HG03135 (cell line): ENCODE measurements at regions not wholly inside any gene's neighbourhood (a gene's known extent, or its start where the extent isn't known, plus 50 kb on each side); places are given as distances from the start of the nearest gene placed in this dataset.
"Not testable (repeated sequence)": the region's sequence is repeated elsewhere in the genome, so short reads cannot be mapped to it uniquely, and the experiment has no call there.

Source experiments
- ATAC-seq: cut with Tn5 transposase; IDR thresholded peaks from one replicate; pipeline ENCODE4 v1.9.1; 2021; ENCODE audit warnings: mild to moderate bottlenecking, moderate library complexity; ENCODE audit not compliant: unreplicated experiment

GRCh38 chr20:52447225-52447551, 255.6 kb upstream of the ZFP64 start:
- ATAC-seq: no peak

- no peak for ATAC-seq
These were observed 255.0 kb upstream of the ZFP64 start for GRCh38 chr20:52446421-52447224.

- no peak for ATAC-seq
These were observed 252.9 kb upstream of the ZFP64 start for GRCh38 chr20:52444455-52444854.

GRCh38 chr20:52443874-52444273, 252.3 kb upstream of the ZFP64 start:
- no peak for ATAC-seq

GRCh38 chr20:52441710-52442109, 250.1 kb upstream of the ZFP64 start:
- ATAC-seq: no peak

- ATAC-seq: no peak
These were observed 247.8 kb upstream of the ZFP64 start for GRCh38 chr20:52439375-52439774.

- ATAC-seq: no peak
These were observed 246.9 kb upstream of the ZFP64 start for GRCh38 chr20:52438326-52438963.

- ATAC-seq: no peak
These were observed 242.9 kb upstream of the ZFP64 start for GRCh38 chr20:52434453-52434852.

GRCh38 chr20:52434041-52434425, 242.5 kb upstream of the ZFP64 start:
- no peak for ATAC-seq

- no peak for ATAC-seq
These were observed 241.9 kb upstream of the ZFP64 start for GRCh38 chr20:52433326-52434040.

- ATAC-seq: no peak
These were observed 241.2 kb upstream of the ZFP64 start for GRCh38 chr20:52432740-52433139.

- ATAC-seq: no peak
These were observed 237.4 kb upstream of the ZFP64 start for GRCh38 chr20:52429029-52429428.

GRCh38 chr20:52427960-52428359, 236.4 kb upstream of the ZFP64 start:
- no peak for ATAC-seq

- ATAC-seq: no peak
These were observed 235.3 kb upstream of the ZFP64 start for GRCh38 chr20:52426856-52427255.

GRCh38 chr20:52425701-52426100, 234.1 kb upstream of the ZFP64 start:
- ATAC-seq: no peak

GRCh38 chr20:52425253-52425652, 233.7 kb upstream of the ZFP64 start:
- ATAC-seq: no peak

GRCh38 chr20:52424357-52424942, 232.9 kb upstream of the ZFP64 start:
- ATAC-seq: not testable (repeated sequence)

GRCh38 chr20:52423536-52424140, 232.1 kb upstream of the ZFP64 start:
- not testable (repeated sequence) for ATAC-seq

- ATAC-seq: no peak
These were observed 231.2 kb upstream of the ZFP64 start for GRCh38 chr20:52422574-52423336.

GRCh38 chr20:52420805-52421204, 229.2 kb upstream of the ZFP64 start:
- no peak for ATAC-seq
